Small intestine (tissue), 7 donors: ENCODE measurements at regions not wholly inside any gene's neighbourhood (a gene's known extent, or its start where the extent isn't known, plus 50 kb on each side); places are given as distances from the start of the nearest gene placed in this dataset.
"Not testable (repeated sequence)": the region's sequence is repeated elsewhere in the genome, so short reads cannot be mapped to it uniquely, and the experiment has no call there.

ENCODE experiments used
- DNase-seq, 2 donors: peaks; one replicate each; pipeline versions ENCODE4 v3.0.0 to v3.0.0-alpha.2; 2013
- FAIRE-seq: peaks from 2 replicates; lab custom pipeline; 2012; peaks lifted over from hg19 to GRCh38; lab: Jason Lieb, UNC
- H3K27ac ChIP-seq, 3 donors: one replicate each; pipeline ENCODE4 v1.5.1; 2013; ENCODE audit warnings: low read length in 2 of 3, mild to moderate bottlenecking in 2 of 3, control low read depth in 1 of 3, inconsistent platforms in 1 of 3, low read depth in 1 of 3, moderate library complexity in 1 of 3
- H3K27me3 ChIP-seq, 3 donors: one replicate each; pipeline ENCODE4 v1.6.1; 2013; ENCODE audit warnings: low read length in 3 of 3, inconsistent platforms in 1 of 3; ENCODE audit not compliant: control insufficient read depth in 3 of 3, insufficient read depth in 3 of 3
- H3K36me3 ChIP-seq, 3 donors: one replicate each; pipeline ENCODE4 v1.6.1; 2013; ENCODE audit warnings: low read length in 3 of 3, inconsistent platforms in 1 of 3, low read depth in 1 of 3, mild to moderate bottlenecking in 1 of 3, moderate library complexity in 1 of 3; ENCODE audit not compliant: control insufficient read depth in 3 of 3, insufficient read depth in 2 of 3
- H3K4me1 ChIP-seq, 3 donors: one replicate each; pipeline ENCODE4 v1.6.1; 2013; ENCODE audit warnings: low read length in 2 of 3, inconsistent platforms in 1 of 3, low read depth in 1 of 3, mild to moderate bottlenecking in 1 of 3, moderate library complexity in 1 of 3; ENCODE audit not compliant: control insufficient read depth in 3 of 3, insufficient read depth in 2 of 3
- H3K4me3 ChIP-seq, 3 donors: one replicate each; pipeline ENCODE4 v1.5.1; 2013; ENCODE audit warnings: low read length in 3 of 3, control low read depth in 1 of 3, inconsistent platforms in 1 of 3, low read depth in 1 of 3, mild to moderate bottlenecking in 1 of 3, moderate library complexity in 1 of 3
- H3K9me3 ChIP-seq, 2 donors: one replicate each; pipeline ENCODE4 v1.6.1; 2013; ENCODE audit warnings: low read depth in 1 of 2, low read length in 1 of 2; ENCODE audit not compliant: control insufficient read depth in 2 of 2, insufficient read depth in 1 of 2
- WGBS, 3 donors: extraction: QIAGEN DNeasy Blood & Tissue Kit; methylation state at CpG; one replicate each; pipeline ENCODE4 v1.1.7; 2013; 5-methylcytosine and 5-hydroxymethylcytosine counted together
- donor health status: healthy with polysubstance abuse.
- donor health status: control.
- donor health status: control.
- donor health status: Bipolar disorder and iron deficiency.
- donor health status: healthy.

GRCh38 chr3:151589311-151589710, 128.4 kb upstream of the IGSF10 start:
- Histone ChIP-seq H3K4me3 (no peak overlapping the region), H3K9me3 (no peaks in the 10 kb centered on the region), H3K27me3 (no peaks in the 10 kb centered on the region), H3K4me1 (peaks cover 0 to 7% (median 0%) of the 10 kb centered on the region in 3 donors), H3K27ac (no peak overlapping the region), H3K36me3 (no peaks in the 10 kb centered on the region)
- FAIRE-seq, result no peak
- no peak for DNase-seq
- WGBS, 3 donors, result 78 to 93% (median 85%) methylated on average over 3 of the region's 3 CpGs

GRCh38 chr3:151587659-151588058, 126.8 kb upstream of the IGSF10 start:
- not testable (repeated sequence) for FAIRE-seq

GRCh38 chr3:151584566-151584965, 123.7 kb upstream of the IGSF10 start:
- no peaks in the 10 kb centered on the region for H3K27me3 ChIP-seq
- no peaks in the 10 kb centered on the region for H3K36me3 ChIP-seq
- H3K4me3 ChIP-seq, result no peak overlapping the region
- no peak overlapping the region for H3K27ac ChIP-seq
- H3K4me1 ChIP-seq, result peaks cover 0 to 2% (median 0%) of the 10 kb centered on the region in 3 donors
- no peak for FAIRE-seq
- no peaks in the 10 kb centered on the region for H3K9me3 ChIP-seq
- 66 to 68% (median 67%) methylated on average over 2 of the region's 2 CpGs for WGBS, 3 donors
- DNase-seq, result peak in 1 of 2 donors; percentile 12

More at GRCh38 chr3:151587659-151588058, 126.8 kb upstream of the IGSF10 start:
- H3K27ac ChIP-seq, H3K4me1 ChIP-seq, H3K4me3 ChIP-seq, H3K27me3 ChIP-seq, DNase-seq, H3K36me3 ChIP-seq, H3K9me3 ChIP-seq: not testable (repeated sequence)
- WGBS, 3 donors, result 88 to 97% (median 90%) methylated on average over 1 of the region's 1 CpG

- Histone ChIP-seq H3K9me3 (no peaks in the 10 kb centered on the region), H3K27ac (no peak overlapping the region), H3K4me3 (no peak overlapping the region), H3K27me3 (no peaks in the 10 kb centered on the region), H3K4me1 (peaks cover 0 to 2% (median 0%) of the 10 kb centered on the region in 3 donors), H3K36me3 (no peaks in the 10 kb centered on the region)
- no peak for FAIRE-seq
- DNase-seq, result no peak
- WGBS, 3 donors, result 48 to 82% (median 69%) methylated on average over 2 of the region's 2 CpGs
Measured at GRCh38 chr3:151581035-151581434, 120.2 kb upstream of the IGSF10 start.

- no peaks in the 10 kb centered on the region for H3K9me3 ChIP-seq
- no peak overlapping the region for H3K4me3 ChIP-seq
- 29 to 53% (median 48%) methylated on average over 2 of the region's 2 CpGs for WGBS, 3 donors
- no peaks in the 10 kb centered on the region for H3K36me3 ChIP-seq
- H3K27ac ChIP-seq, result no peak overlapping the region
- DNase-seq (peak in 1 of 2 donors; percentile 26), FAIRE-seq (no peak)
- H3K27me3 ChIP-seq, result no peaks in the 10 kb centered on the region
- H3K4me1 ChIP-seq, result peaks cover 0 to 2% (median 0%) of the 10 kb centered on the region in 3 donors
Measured at GRCh38 chr3:151580591-151580990, 119.7 kb upstream of the IGSF10 start.

- DNase-seq (no peak), FAIRE-seq (no peak)
- peaks cover 0 to 6% of the 10 kb centered on the region in 2 donors for H3K9me3 ChIP-seq
- peaks cover 0 to 2% (median 0%) of the 10 kb centered on the region in 3 donors for H3K4me1 ChIP-seq
- H3K36me3 ChIP-seq, result no peaks in the 10 kb centered on the region
- no peak overlapping the region for H3K4me3 ChIP-seq
- 79 to 89% (median 89%) methylated on average over 3 of the region's 3 CpGs for WGBS, 3 donors
- no peaks in the 10 kb centered on the region for H3K27me3 ChIP-seq
- H3K27ac ChIP-seq, result no peak overlapping the region
Measured at GRCh38 chr3:151579571-151580270, 118.9 kb upstream of the IGSF10 start.

- WGBS, 3 donors, result 92 to 100% (median 94%) methylated on average over 1 of the region's 1 CpG
Measured at GRCh38 chr3:151578495-151578894, 117.6 kb upstream of the IGSF10 start.

GRCh38 chr3:151576511-151577137, 115.8 kb upstream of the IGSF10 start:
- DNase-seq (no peak), FAIRE-seq (no peak)
- no peak overlapping the region for H3K27ac ChIP-seq
- no peak overlapping the region for H3K4me3 ChIP-seq
- peaks cover 0 to 6% of the 10 kb centered on the region in 2 donors for H3K9me3 ChIP-seq
- H3K4me1 ChIP-seq, result peaks cover 0 to 2% (median 0%) of the 10 kb centered on the region in 3 donors
- 76 to 85% (median 80%) methylated on average over 7 of the region's 7 CpGs for WGBS, 3 donors
- no peaks in the 10 kb centered on the region for H3K27me3 ChIP-seq
- H3K36me3 ChIP-seq, result no peaks in the 10 kb centered on the region

More at GRCh38 chr3:151578495-151578894, 117.6 kb upstream of the IGSF10 start:
- Histone ChIP-seq H3K27ac (no peak overlapping the region), H3K27me3 (no peaks in the 10 kb centered on the region), H3K36me3 (no peaks in the 10 kb centered on the region), H3K4me1 (peaks cover 0 to 2% (median 0%) of the 10 kb centered on the region in 3 donors), H3K4me3 (no peak overlapping the region), H3K9me3 (peaks cover 0 to 6% of the 10 kb centered on the region in 2 donors)
- no peak for DNase-seq
- FAIRE-seq, result no peak
